Fibroblast of skin of right biceps (primary cell): ENCODE measurements at regions not wholly inside any gene's neighbourhood (a gene's known extent, or its start where the extent isn't known, plus 50 kb on each side); places are given as distances from the start of the nearest gene placed in this dataset.
A peak's percentile ranks its signal among the peaks of the same experiment; 100 is the strongest.
"Not testable (repeated sequence)": the region's sequence is repeated elsewhere in the genome, so short reads cannot be mapped to it uniquely, and the experiment has no call there.

ENCODE experiments used
- DNase-seq: peaks from one replicate; pipeline ENCODE4 v3.0.0-alpha.2; 2013

- DNase-seq = not testable (repeated sequence)
Observed at GRCh38 chr5:122515210-122515609, 203.2 kb downstream of the SNCAIP start.

GRCh38 chr5:122515709-122516431 is 203.8 kb downstream of the SNCAIP start:
- DNase-seq = peak; percentile 72

GRCh38 chr5:122516432-122516743 is 204.4 kb downstream of the SNCAIP start:
- no peak for DNase-seq

GRCh38 chr5:122517091-122517490 is 205.1 kb downstream of the SNCAIP start:
- no peak for DNase-seq

GRCh38 chr5:122523776-122524175 is 211.7 kb downstream of the SNCAIP start:
- DNase-seq = no peak

- no peak for DNase-seq
Observed at GRCh38 chr5:122527547-122527946, 215.5 kb downstream of the SNCAIP start.

GRCh38 chr5:122532035-122532434 is 220.0 kb downstream of the SNCAIP start:
- DNase-seq = peak; percentile 12

- DNase-seq = no peak
Observed at GRCh38 chr5:122533825-122534224, 221.8 kb downstream of the SNCAIP start.

- DNase-seq = no peak
Observed at GRCh38 chr5:122534829-122535228, 222.8 kb downstream of the SNCAIP start.

- no peak for DNase-seq
Observed at GRCh38 chr5:122541388-122541787, 229.4 kb downstream of the SNCAIP start.

GRCh38 chr5:122545986-122546385 is 228.9 kb upstream of the SNX2 start:
- peak; percentile 52 for DNase-seq

GRCh38 chr5:122547219-122547618 is 227.7 kb upstream of the SNX2 start:
- DNase-seq = no peak

GRCh38 chr5:122547669-122548068 is 227.2 kb upstream of the SNX2 start:
- no peak for DNase-seq

- DNase-seq = peak; percentile 9
Observed at GRCh38 chr5:122559676-122560075, 215.2 kb upstream of the SNX2 start.

- DNase-seq = no peak
Observed at GRCh38 chr5:122561209-122561608, 213.7 kb upstream of the SNX2 start.

- DNase-seq = no peak
Observed at GRCh38 chr5:122565331-122565730, 209.5 kb upstream of the SNX2 start.

GRCh38 chr5:122576256-122577016 is 198.4 kb upstream of the SNX2 start:
- peak; percentile 76 for DNase-seq

- DNase-seq = peak; percentile 22
Observed at GRCh38 chr5:122581629-122582028, 193.3 kb upstream of the SNX2 start.

- DNase-seq = peak; percentile 76
Observed at GRCh38 chr5:122584411-122585300, 190.2 kb upstream of the SNX2 start.

GRCh38 chr5:122585371-122585770 is 189.5 kb upstream of the SNX2 start:
- DNase-seq = no peak

- peak; percentile 87 for DNase-seq
Observed at GRCh38 chr5:122586351-122586750, 188.5 kb upstream of the SNX2 start.

GRCh38 chr5:122591828-122592227 is 183.1 kb upstream of the SNX2 start:
- DNase-seq = no peak

- DNase-seq = no peak
Observed at GRCh38 chr5:122599000-122599399, 175.9 kb upstream of the SNX2 start.

- no peak for DNase-seq
Observed at GRCh38 chr5:122600924-122601323, 174.0 kb upstream of the SNX2 start.
